Upper lobe of left lung (tissue), 6 donors: ENCODE measurements at regions not wholly inside any gene's neighbourhood (a gene's known extent, or its start where the extent isn't known, plus 50 kb on each side); places are given as distances from the start of the nearest gene placed in this dataset.
A peak's percentile ranks its signal among the peaks of the same experiment; 100 is the strongest.

Experiments used
- ATAC-seq, 2 donors: fragments of 200-7000 bp; cut with Tn5 transposase; one replicate each; pipeline ENCODE4 v1.9.1; 2022; ENCODE audit warnings: mild to moderate bottlenecking in 2 of 2, moderate library complexity in 2 of 2; ENCODE audit not compliant: low FRiP score in 2 of 2
- DNase-seq, 2 donors: peaks; one replicate each; pipeline ENCODE4 v3.0.0-alpha.2; 2019 to 2020
- H3K27ac ChIP-seq, 4 donors: fragments of 200-600 bp; sonication (generic); one replicate each; pipeline ENCODE4 v1.5.1; 2016 to 2019
- H3K27me3 ChIP-seq, 4 donors: fragments of 200-600 bp; sonication (generic); one replicate each; pipeline ENCODE4 v1.5.1; 2017 to 2019
- H3K36me3 ChIP-seq, 4 donors: fragments of 200-600 bp; sonication (generic); one replicate each; pipeline ENCODE4 v1.5.1; 2016 to 2019
- H3K4me1 ChIP-seq, 4 donors: fragments of 200-600 bp; sonication (generic); one replicate each; pipeline ENCODE4 v1.5.1; 2018 to 2019
- H3K4me3 ChIP-seq, 4 donors: fragments of 200-600 bp; sonication (generic); one replicate each; pipeline ENCODE4 v1.5.1; 2017 to 2019; ENCODE audit warnings: mild to moderate bottlenecking in 2 of 4, moderate library complexity in 1 of 4
- H3K9me3 ChIP-seq, 4 donors: fragments of 200-600 bp; sonication (generic); one replicate each; pipeline ENCODE4 v1.5.1; 2018 to 2019
- EP300 ChIP-seq, 4 donors: sonication (generic); formaldehyde crosslinking; IDR thresholded peaks; one replicate each; pipeline ENCODE4 v1.5.1; 2017; ENCODE audit warnings: antibody characterized with exemption in 4 of 4, control low read depth in 2 of 4
- POLR2A ChIP-seq, 4 donors: fragments of 450-650 bp; IDR thresholded peaks; one replicate each; pipeline ENCODE4 v1.5.1; 2016 to 2017; ENCODE audit warnings: antibody characterized with exemption in 4 of 4, mild to moderate bottlenecking in 2 of 4
- POLR2AphosphoS5 ChIP-seq, 2 donors: sonication (generic); formaldehyde crosslinking; IDR thresholded peaks; one replicate each; pipeline ENCODE4 v1.5.1; 2017; ENCODE audit warnings: antibody characterized with exemption in 2 of 2
- WGBS, 2 donors: methylation state at CpG; one replicate each; pipeline ENCODE4 v1.1.5; 2017 to 2018; 5-methylcytosine and 5-hydroxymethylcytosine counted together
- TF ChIP-seq, protein P1 (sequence below), 6 experiments: fragments of 450-650 bp in 4 of 6; fragments of 200-600 bp in 2 of 6; sonication (generic) in 2 of 6; IDR thresholded peaks; one replicate each; pipeline ENCODE4 v1.5.1; 2016 to 2019; ENCODE audit warnings: antibody characterized with exemption in 6 of 6
- donor health status: DM: no; HTN: no; CAD: no; lungs with moderate emphysema.
- donor health status: DM: no; HTN: yes; CAD: no; lungs with severe emphysema.

DNA sequence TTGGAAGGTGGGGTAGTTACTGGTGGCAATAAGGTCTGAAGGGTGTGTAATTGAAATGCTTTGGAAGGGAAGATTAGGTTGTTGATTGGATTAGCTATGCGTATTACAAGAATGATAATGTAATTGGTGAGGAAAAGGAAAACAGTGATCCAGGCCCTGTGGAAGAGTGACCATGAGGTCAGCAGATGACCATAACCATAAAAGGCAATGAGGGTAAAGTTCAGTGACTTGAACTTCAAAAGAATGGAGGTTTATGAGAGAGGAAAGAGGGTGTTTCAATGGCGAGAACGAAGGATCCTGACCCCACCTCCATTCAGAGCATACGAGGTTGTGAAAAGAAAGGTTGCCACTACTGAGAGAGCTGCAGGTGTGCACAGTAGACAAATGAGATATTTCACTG is 439.7 kb downstream of the CCSER2 start:
- Histone ChIP-seq H3K9me3 (no peaks in the 10 kb centered on the region), H3K27ac (no peak overlapping the region), H3K4me1 (no peaks in the 10 kb centered on the region), H3K27me3 (no peaks in the 10 kb centered on the region), H3K36me3 (no peaks in the 10 kb centered on the region), H3K4me3 (no peak overlapping the region)
- DNase-seq: no peak
- WGBS, 2 donors: 77 to 90% methylated on average over 4 of the region's 4 CpGs
- no peak for ATAC-seq
- TF ChIP-seq EP300 (IDR thresholded peaks at IDR 0.05) (no peak), POLR2AphosphoS5 (IDR thresholded peaks at IDR 0.05) (no peak), POLR2A (IDR thresholded peaks at IDR 0.05) (no peak)
- TF ChIP-seq, protein P1, sequence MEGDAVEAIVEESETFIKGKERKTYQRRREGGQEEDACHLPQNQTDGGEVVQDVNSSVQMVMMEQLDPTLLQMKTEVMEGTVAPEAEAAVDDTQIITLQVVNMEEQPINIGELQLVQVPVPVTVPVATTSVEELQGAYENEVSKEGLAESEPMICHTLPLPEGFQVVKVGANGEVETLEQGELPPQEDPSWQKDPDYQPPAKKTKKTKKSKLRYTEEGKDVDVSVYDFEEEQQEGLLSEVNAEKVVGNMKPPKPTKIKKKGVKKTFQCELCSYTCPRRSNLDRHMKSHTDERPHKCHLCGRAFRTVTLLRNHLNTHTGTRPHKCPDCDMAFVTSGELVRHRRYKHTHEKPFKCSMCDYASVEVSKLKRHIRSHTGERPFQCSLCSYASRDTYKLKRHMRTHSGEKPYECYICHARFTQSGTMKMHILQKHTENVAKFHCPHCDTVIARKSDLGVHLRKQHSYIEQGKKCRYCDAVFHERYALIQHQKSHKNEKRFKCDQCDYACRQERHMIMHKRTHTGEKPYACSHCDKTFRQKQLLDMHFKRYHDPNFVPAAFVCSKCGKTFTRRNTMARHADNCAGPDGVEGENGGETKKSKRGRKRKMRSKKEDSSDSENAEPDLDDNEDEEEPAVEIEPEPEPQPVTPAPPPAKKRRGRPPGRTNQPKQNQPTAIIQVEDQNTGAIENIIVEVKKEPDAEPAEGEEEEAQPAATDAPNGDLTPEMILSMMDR (IDR thresholded peaks at IDR 0.05): no peak

DNA sequence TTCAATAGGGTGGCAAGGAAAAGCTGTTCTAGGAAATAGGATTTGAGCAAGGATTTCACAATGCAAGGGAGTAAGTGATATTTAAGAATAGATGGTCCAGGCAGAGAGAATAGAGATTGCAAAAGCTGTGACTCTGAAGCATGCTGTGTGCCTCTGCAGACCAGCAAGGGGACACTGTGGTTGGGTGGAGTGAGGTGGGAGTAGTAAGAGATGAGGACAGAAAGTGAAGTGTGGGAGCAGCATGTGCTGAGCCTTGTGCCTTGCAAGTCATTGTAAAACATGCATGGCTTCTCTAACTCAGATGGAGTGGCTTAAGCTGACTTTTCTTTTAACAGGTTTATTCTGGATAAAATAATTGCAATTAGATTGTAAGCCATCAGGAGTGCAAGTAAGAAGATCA is 442.4 kb downstream of the CCSER2 start:
- no peak overlapping the region for H3K27ac ChIP-seq
- no peak overlapping the region for H3K4me3 ChIP-seq
- H3K36me3 ChIP-seq: no peaks in the 10 kb centered on the region
- ATAC-seq (no peak), DNase-seq (no peak)
- no peaks in the 10 kb centered on the region for H3K4me1 ChIP-seq
- H3K9me3 ChIP-seq: no peaks in the 10 kb centered on the region
- TF ChIP-seq EP300 (IDR thresholded peaks at IDR 0.05) (no peak), POLR2AphosphoS5 (IDR thresholded peaks at IDR 0.05) (no peak), POLR2A (IDR thresholded peaks at IDR 0.05) (no peak)
- TF ChIP-seq, protein P1 (IDR thresholded peaks at IDR 0.05): no peak
- H3K27me3 ChIP-seq: no peaks in the 10 kb centered on the region

DNA sequence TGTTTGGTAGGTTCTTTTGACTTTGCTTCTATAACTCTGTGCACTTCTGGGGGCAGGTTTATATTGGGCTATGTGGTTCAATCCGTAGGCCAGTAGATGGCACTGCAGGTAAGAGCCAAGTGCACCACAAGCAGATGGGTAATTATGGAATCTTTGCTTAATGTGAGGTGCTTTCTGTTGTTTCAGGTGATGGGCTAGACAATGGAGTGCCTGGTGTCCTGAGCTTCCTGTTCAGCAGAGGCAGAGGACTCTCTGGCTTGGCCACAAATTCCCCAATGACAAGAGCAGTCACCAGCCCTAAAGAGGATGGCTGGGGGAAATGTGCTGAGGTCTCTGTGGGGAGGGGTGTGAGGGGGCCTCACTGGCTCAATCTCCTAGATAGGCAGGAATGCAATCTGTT is 455.0 kb downstream of the CCSER2 start:
- H3K4me3 ChIP-seq: no peak overlapping the region
- WGBS, 2 donors: 0% methylated on average over 1 of the region's 1 CpG
- H3K27me3 ChIP-seq: no peaks in the 10 kb centered on the region
- no peak for TF ChIP-seq EP300 (IDR thresholded peaks at IDR 0.05)
- no peak for TF ChIP-seq POLR2AphosphoS5 (IDR thresholded peaks at IDR 0.05)
- TF ChIP-seq, protein P1 (IDR thresholded peaks at IDR 0.05): peak in 5 of 6 experiments; percentile 11 to 56 (median 39)
- TF ChIP-seq POLR2A (IDR thresholded peaks at IDR 0.05): no peak
- H3K4me1 ChIP-seq: no peaks in the 10 kb centered on the region
- ATAC-seq: peak; percentile 48 to 70
- peak in 1 of 2 donors; percentile 26 for DNase-seq
- H3K9me3 ChIP-seq: no peaks in the 10 kb centered on the region
- no peak overlapping the region for H3K27ac ChIP-seq
- no peaks in the 10 kb centered on the region for H3K36me3 ChIP-seq

DNA sequence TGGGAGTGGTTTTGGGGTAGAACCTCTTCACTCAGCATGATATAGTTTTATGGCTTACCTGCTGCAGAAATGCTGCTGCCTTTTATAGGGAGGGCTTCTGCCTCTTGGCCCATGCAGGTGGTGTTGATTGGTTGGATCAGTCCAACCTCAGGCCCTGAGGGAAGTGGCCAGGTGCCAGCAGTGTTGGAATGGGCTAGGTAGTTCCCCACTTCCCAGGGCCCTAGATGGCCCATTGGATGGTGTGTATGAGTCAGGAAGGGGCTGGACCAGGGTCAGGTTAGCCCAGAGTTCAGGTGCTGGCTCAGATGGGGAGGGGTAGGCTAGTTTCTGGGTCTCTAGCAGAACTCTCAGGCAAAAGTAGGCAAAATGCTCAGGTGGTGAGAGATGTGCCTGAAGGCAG is 455.5 kb downstream of the CCSER2 start:
- ATAC-seq: peak in 1 of 2 donors; percentile 52
- no peaks in the 10 kb centered on the region for H3K36me3 ChIP-seq

DNA sequence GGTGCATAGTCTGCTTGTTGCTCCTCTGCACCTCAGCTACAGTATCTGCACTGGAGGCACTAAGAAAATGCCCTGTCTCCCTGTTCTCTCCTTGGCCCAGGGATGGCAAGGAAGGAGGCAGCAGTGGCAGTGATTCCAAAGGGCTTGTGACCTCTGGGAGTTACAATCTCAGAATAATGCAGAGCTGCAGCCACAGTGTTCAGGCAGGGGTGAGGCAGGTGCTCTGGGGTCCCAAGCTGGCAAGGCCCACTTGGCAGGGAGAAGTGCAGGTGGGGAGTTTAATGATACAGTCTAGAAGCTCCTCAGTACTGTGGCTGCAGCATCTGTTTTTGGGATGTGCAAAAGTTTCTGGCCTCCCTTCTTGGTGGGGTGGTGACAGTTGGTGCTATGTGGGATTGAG is 456.4 kb downstream of the CCSER2 start:
- no peaks in the 10 kb centered on the region for H3K27me3 ChIP-seq
- DNase-seq (no peak), ATAC-seq (peak in 1 of 2 donors; percentile 60)
- no peak overlapping the region for H3K4me3 ChIP-seq
- H3K9me3 ChIP-seq: no peaks in the 10 kb centered on the region
- no peak for TF ChIP-seq POLR2A (IDR thresholded peaks at IDR 0.05)
- TF ChIP-seq EP300 (IDR thresholded peaks at IDR 0.05): no peak
- TF ChIP-seq, protein P1 (IDR thresholded peaks at IDR 0.05): no peak
- TF ChIP-seq POLR2AphosphoS5 (IDR thresholded peaks at IDR 0.05): no peak
- no peaks in the 10 kb centered on the region for H3K4me1 ChIP-seq
- H3K27ac ChIP-seq: no peak overlapping the region
- H3K36me3 ChIP-seq: no peaks in the 10 kb centered on the region

More for the DNA sequence above, 455.5 kb downstream of the CCSER2 start:
- H3K27ac ChIP-seq: no peak overlapping the region
- H3K27me3 ChIP-seq: no peaks in the 10 kb centered on the region
- no peak overlapping the region for H3K4me3 ChIP-seq
- TF ChIP-seq POLR2A (IDR thresholded peaks at IDR 0.05) (no peak), POLR2AphosphoS5 (IDR thresholded peaks at IDR 0.05) (no peak), EP300 (IDR thresholded peaks at IDR 0.05) (no peak)
- TF ChIP-seq, protein P1 (IDR thresholded peaks at IDR 0.05): no peak
- peak in 1 of 2 donors; percentile 24 for DNase-seq
- H3K4me1 ChIP-seq: no peaks in the 10 kb centered on the region
- no peaks in the 10 kb centered on the region for H3K9me3 ChIP-seq
